ENCODE measurements at regions not wholly inside any gene's neighbourhood (a gene's known extent, or its start where the extent isn't known, plus 50 kb on each side); places are given as distances from the start of the nearest gene placed in this dataset.
"Not testable (repeated sequence)": the region's sequence is repeated elsewhere in the genome, so short reads cannot be mapped to it uniquely, and the experiment has no call there.

- H3K27me3 ChIP-seq (ENCODE audit: control insufficient read depth in 1 of 2, insufficient read depth in 2 of 2, low read length in 2 of 2) = no peaks in the 10 kb centered on the region
- H3K9ac ChIP-seq (ENCODE audit: low read depth in 1 of 2, low read length in 2 of 2) = no peak overlapping the region
- H3K27ac ChIP-seq (ENCODE audit: low read depth, low read length) = no peak overlapping the region
- H3K4me3 ChIP-seq (ENCODE audit: low read depth in 1 of 2, low read length in 2 of 2) = no peak overlapping the region
- H3K36me3 ChIP-seq (ENCODE audit: control insufficient read depth in 1 of 2, insufficient read depth in 2 of 2, low read length in 2 of 2) = no peaks in the 10 kb centered on the region
- H3K9me3 ChIP-seq (ENCODE audit: control insufficient read depth in 1 of 2, low read length in 2 of 2) = peaks cover 0 to 3% of the 10 kb centered on the region in 2 donors
- no peaks in the 10 kb centered on the region for H3K4me1 ChIP-seq (ENCODE audit: control insufficient read depth in 1 of 2, insufficient read depth in 2 of 2, low read length in 2 of 2)
These were observed 1352.7 kb upstream of the TMEM132C start for GRCh38 chr12:126914170-126914793.

GRCh38 chr12:126915309-126915708 is 1351.7 kb upstream of the TMEM132C start:
- H3K4me3 ChIP-seq (ENCODE audit: low read depth in 1 of 2, low read length in 2 of 2) = no peak overlapping the region
- H3K4me1 ChIP-seq (ENCODE audit: control insufficient read depth in 1 of 2, insufficient read depth in 2 of 2, low read length in 2 of 2) = no peaks in the 10 kb centered on the region
- H3K9ac ChIP-seq (ENCODE audit: low read depth in 1 of 2, low read length in 2 of 2) = no peak overlapping the region
- no peaks in the 10 kb centered on the region for H3K27me3 ChIP-seq (ENCODE audit: control insufficient read depth in 1 of 2, insufficient read depth in 2 of 2, low read length in 2 of 2)
- H3K36me3 ChIP-seq (ENCODE audit: control insufficient read depth in 1 of 2, insufficient read depth in 2 of 2, low read length in 2 of 2) = no peaks in the 10 kb centered on the region
- H3K27ac ChIP-seq (ENCODE audit: low read depth, low read length) = no peak overlapping the region
- H3K9me3 ChIP-seq (ENCODE audit: control insufficient read depth in 1 of 2, low read length in 2 of 2) = peaks cover 3 to 6% of the 10 kb centered on the region in 2 donors

- no peak overlapping the region for H3K27ac ChIP-seq (ENCODE audit: low read depth, low read length)
- H3K4me1 ChIP-seq (ENCODE audit: control insufficient read depth in 1 of 2, insufficient read depth in 2 of 2, low read length in 2 of 2) = no peaks in the 10 kb centered on the region
- H3K9me3 ChIP-seq (ENCODE audit: control insufficient read depth in 1 of 2, low read length in 2 of 2) = peaks cover 0 to 9% of the 10 kb centered on the region in 2 donors
- H3K9ac ChIP-seq (ENCODE audit: low read depth in 1 of 2, low read length in 2 of 2) = no peak overlapping the region
- H3K27me3 ChIP-seq (ENCODE audit: control insufficient read depth in 1 of 2, insufficient read depth in 2 of 2, low read length in 2 of 2) = no peaks in the 10 kb centered on the region
- no peak overlapping the region for H3K4me3 ChIP-seq (ENCODE audit: low read depth in 1 of 2, low read length in 2 of 2)
- H3K36me3 ChIP-seq (ENCODE audit: control insufficient read depth in 1 of 2, insufficient read depth in 2 of 2, low read length in 2 of 2) = no peaks in the 10 kb centered on the region
These were observed 1340.9 kb upstream of the TMEM132C start for GRCh38 chr12:126926023-126926594.

GRCh38 chr12:126930234-126930633 is 1336.7 kb upstream of the TMEM132C start:
- no peak overlapping the region for H3K27ac ChIP-seq (ENCODE audit: low read depth, low read length)
- no peaks in the 10 kb centered on the region for H3K36me3 ChIP-seq (ENCODE audit: control insufficient read depth in 1 of 2, insufficient read depth in 2 of 2, low read length in 2 of 2)
- no peaks in the 10 kb centered on the region for H3K4me1 ChIP-seq (ENCODE audit: control insufficient read depth in 1 of 2, insufficient read depth in 2 of 2, low read length in 2 of 2)
- no peak overlapping the region for H3K4me3 ChIP-seq (ENCODE audit: low read depth in 1 of 2, low read length in 2 of 2)
- H3K27me3 ChIP-seq (ENCODE audit: control insufficient read depth in 1 of 2, insufficient read depth in 2 of 2, low read length in 2 of 2) = no peaks in the 10 kb centered on the region
- no peak overlapping the region for H3K9ac ChIP-seq (ENCODE audit: low read depth in 1 of 2, low read length in 2 of 2)
- H3K9me3 ChIP-seq (ENCODE audit: control insufficient read depth in 1 of 2, low read length in 2 of 2) = peaks cover 0 to 2% of the 10 kb centered on the region in 2 donors

- no peaks in the 10 kb centered on the region for H3K27me3 ChIP-seq (ENCODE audit: control insufficient read depth in 1 of 2, insufficient read depth in 2 of 2, low read length in 2 of 2)
- H3K27ac ChIP-seq (ENCODE audit: low read depth, low read length) = no peak overlapping the region
- H3K9ac ChIP-seq (ENCODE audit: low read depth in 1 of 2, low read length in 2 of 2) = no peak overlapping the region
- peaks cover 4 to 5% of the 10 kb centered on the region in 2 donors for H3K9me3 ChIP-seq (ENCODE audit: control insufficient read depth in 1 of 2, low read length in 2 of 2)
- no peak overlapping the region for H3K4me3 ChIP-seq (ENCODE audit: low read depth in 1 of 2, low read length in 2 of 2)
- no peaks in the 10 kb centered on the region for H3K36me3 ChIP-seq (ENCODE audit: control insufficient read depth in 1 of 2, insufficient read depth in 2 of 2, low read length in 2 of 2)
- no peaks in the 10 kb centered on the region for H3K4me1 ChIP-seq (ENCODE audit: control insufficient read depth in 1 of 2, insufficient read depth in 2 of 2, low read length in 2 of 2)
These were observed 1334.8 kb upstream of the TMEM132C start for GRCh38 chr12:126932156-126932555.

- Histone ChIP-seq H3K36me3 (ENCODE audit: control insufficient read depth in 1 of 2, insufficient read depth in 2 of 2, low read length in 2 of 2) (no peaks in the 10 kb centered on the region), H3K27me3 (ENCODE audit: control insufficient read depth in 1 of 2, insufficient read depth in 2 of 2, low read length in 2 of 2) (no peaks in the 10 kb centered on the region), H3K9ac (ENCODE audit: low read depth in 1 of 2, low read length in 2 of 2) (no peak overlapping the region), H3K4me1 (ENCODE audit: control insufficient read depth in 1 of 2, insufficient read depth in 2 of 2, low read length in 2 of 2) (no peaks in the 10 kb centered on the region), H3K4me3 (ENCODE audit: low read depth in 1 of 2, low read length in 2 of 2) (no peak overlapping the region), H3K9me3 (ENCODE audit: control insufficient read depth in 1 of 2, low read length in 2 of 2) (peaks cover 4 to 5% of the 10 kb centered on the region in 2 donors), H3K27ac (ENCODE audit: low read depth, low read length) (no peak overlapping the region)
These were observed 1331.5 kb upstream of the TMEM132C start for GRCh38 chr12:126935435-126935834.

GRCh38 chr12:126936181-126936851 is 1330.7 kb upstream of the TMEM132C start:
- Histone ChIP-seq H3K36me3 (ENCODE audit: control insufficient read depth in 1 of 2, insufficient read depth in 2 of 2, low read length in 2 of 2) (no peaks in the 10 kb centered on the region), H3K9ac (ENCODE audit: low read depth in 1 of 2, low read length in 2 of 2) (no peak overlapping the region), H3K4me3 (ENCODE audit: low read depth in 1 of 2, low read length in 2 of 2) (no peak overlapping the region), H3K27me3 (ENCODE audit: control insufficient read depth in 1 of 2, insufficient read depth in 2 of 2, low read length in 2 of 2) (no peaks in the 10 kb centered on the region), H3K9me3 (ENCODE audit: control insufficient read depth in 1 of 2, low read length in 2 of 2) (peaks cover 6 to 8% of the 10 kb centered on the region in 2 donors), H3K27ac (ENCODE audit: low read depth, low read length) (no peak overlapping the region), H3K4me1 (ENCODE audit: control insufficient read depth in 1 of 2, insufficient read depth in 2 of 2, low read length in 2 of 2) (no peaks in the 10 kb centered on the region)

- no peak overlapping the region for H3K27ac ChIP-seq (ENCODE audit: low read depth, low read length)
- H3K9ac ChIP-seq (ENCODE audit: low read depth in 1 of 2, low read length in 2 of 2) = no peak overlapping the region
- H3K36me3 ChIP-seq (ENCODE audit: control insufficient read depth in 1 of 2, insufficient read depth in 2 of 2, low read length in 2 of 2) = no peaks in the 10 kb centered on the region
- no peak overlapping the region for H3K4me3 ChIP-seq (ENCODE audit: low read depth in 1 of 2, low read length in 2 of 2)
- peaks cover 7 to 13% of the 10 kb centered on the region in 2 donors for H3K9me3 ChIP-seq (ENCODE audit: control insufficient read depth in 1 of 2, low read length in 2 of 2)
- no peaks in the 10 kb centered on the region for H3K27me3 ChIP-seq (ENCODE audit: control insufficient read depth in 1 of 2, insufficient read depth in 2 of 2, low read length in 2 of 2)
- H3K4me1 ChIP-seq (ENCODE audit: control insufficient read depth in 1 of 2, insufficient read depth in 2 of 2, low read length in 2 of 2) = no peaks in the 10 kb centered on the region
These were observed 1329.5 kb upstream of the TMEM132C start for GRCh38 chr12:126937431-126937830.

- Histone ChIP-seq H3K9me3 (ENCODE audit: control insufficient read depth in 1 of 2, low read length in 2 of 2) (peaks cover 8 to 25% of the 10 kb centered on the region in 2 donors), H3K27me3 (ENCODE audit: control insufficient read depth in 1 of 2, insufficient read depth in 2 of 2, low read length in 2 of 2) (no peaks in the 10 kb centered on the region), H3K4me1 (ENCODE audit: control insufficient read depth in 1 of 2, insufficient read depth in 2 of 2, low read length in 2 of 2) (no peaks in the 10 kb centered on the region), H3K9ac (ENCODE audit: low read depth in 1 of 2, low read length in 2 of 2) (no peak overlapping the region), H3K4me3 (ENCODE audit: low read depth in 1 of 2, low read length in 2 of 2) (no peak overlapping the region), H3K27ac (ENCODE audit: low read depth, low read length) (no peak overlapping the region), H3K36me3 (ENCODE audit: control insufficient read depth in 1 of 2, insufficient read depth in 2 of 2, low read length in 2 of 2) (no peaks in the 10 kb centered on the region)
These were observed 1322.3 kb upstream of the TMEM132C start for GRCh38 chr12:126944684-126945083.

GRCh38 chr12:126946958-126947357 is 1320.0 kb upstream of the TMEM132C start:
- not testable (repeated sequence) for H3K4me3 ChIP-seq (ENCODE audit: low read depth in 1 of 2, low read length in 2 of 2); H3K27me3 ChIP-seq (ENCODE audit: control insufficient read depth in 1 of 2, insufficient read depth in 2 of 2, low read length in 2 of 2); H3K36me3 ChIP-seq (ENCODE audit: control insufficient read depth in 1 of 2, insufficient read depth in 2 of 2, low read length in 2 of 2); H3K4me1 ChIP-seq (ENCODE audit: control insufficient read depth in 1 of 2, insufficient read depth in 2 of 2, low read length in 2 of 2); H3K27ac ChIP-seq (ENCODE audit: low read depth, low read length); H3K9ac ChIP-seq (ENCODE audit: low read depth in 1 of 2, low read length in 2 of 2)
- H3K9me3 ChIP-seq (ENCODE audit: control insufficient read depth in 1 of 2, low read length in 2 of 2) = peaks cover 6 to 17% of the 10 kb centered on the region in 2 donors
